NOMO-1 treated with dmso at 0.1 percent for 144 hours (cell line): ENCODE measurements at regions not wholly inside any gene's neighbourhood (a gene's known extent, or its start where the extent isn't known, plus 50 kb on each side); places are given as distances from the start of the nearest gene placed in this dataset.
"Not testable (repeated sequence)": the region's sequence is repeated elsewhere in the genome, so short reads cannot be mapped to it uniquely, and the experiment has no call there.

Experiments
- DNase-seq: peaks from one replicate; lab custom pipeline; 2025; ENCODE audit not compliant: unreplicated experiment; lab: John Stamatoyannopoulos, UW

- no peak for DNase-seq
These were observed 172.1 kb downstream of the GOLGA6L6 start for GRCh38 chr15:20369500-20369899.

- DNase-seq, result no peak
These were observed 172.6 kb downstream of the GOLGA6L6 start for GRCh38 chr15:20368974-20369373.

DNA sequence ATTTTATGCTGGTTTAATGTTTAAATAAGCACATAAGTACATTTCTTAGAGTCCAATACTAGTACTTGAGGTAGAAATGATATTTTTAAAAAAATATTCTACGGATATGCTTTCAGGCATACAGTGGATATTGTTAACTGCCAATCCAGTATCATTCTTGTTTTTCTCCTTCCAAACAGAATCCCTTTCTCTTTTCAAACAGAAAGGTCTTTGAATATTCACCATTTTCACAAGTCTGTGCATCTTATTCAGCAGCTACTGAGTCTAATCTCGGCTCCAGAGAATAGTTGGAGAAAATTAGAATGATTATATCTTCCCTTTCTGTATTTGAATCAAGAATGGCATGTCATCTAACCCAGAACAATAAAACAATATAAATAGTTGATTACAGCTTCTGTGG lies 174.5 kb downstream of the GOLGA6L6 start:
- DNase-seq, result no peak

DNA sequence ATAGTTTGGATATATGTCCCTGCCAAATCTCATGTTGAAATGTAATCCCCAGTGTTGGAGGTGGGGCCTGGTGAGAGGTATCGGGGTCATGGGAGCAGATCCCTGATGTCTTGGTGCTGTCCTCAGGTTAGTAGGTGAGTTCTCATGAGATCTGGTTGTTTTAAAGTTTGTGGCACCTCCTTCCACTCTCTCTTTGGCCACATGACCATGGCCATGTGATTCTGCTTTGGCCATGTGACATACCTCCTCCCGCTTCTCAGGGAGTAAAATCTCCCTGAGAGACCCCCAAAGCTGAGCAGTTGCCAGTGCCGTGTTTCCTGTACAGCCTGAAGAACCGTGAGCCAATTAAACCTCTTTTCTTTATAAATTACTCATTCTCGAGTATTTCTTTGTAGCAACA lies 178.0 kb downstream of the GOLGA6L6 start:
- DNase-seq, result not testable (repeated sequence)

DNA sequence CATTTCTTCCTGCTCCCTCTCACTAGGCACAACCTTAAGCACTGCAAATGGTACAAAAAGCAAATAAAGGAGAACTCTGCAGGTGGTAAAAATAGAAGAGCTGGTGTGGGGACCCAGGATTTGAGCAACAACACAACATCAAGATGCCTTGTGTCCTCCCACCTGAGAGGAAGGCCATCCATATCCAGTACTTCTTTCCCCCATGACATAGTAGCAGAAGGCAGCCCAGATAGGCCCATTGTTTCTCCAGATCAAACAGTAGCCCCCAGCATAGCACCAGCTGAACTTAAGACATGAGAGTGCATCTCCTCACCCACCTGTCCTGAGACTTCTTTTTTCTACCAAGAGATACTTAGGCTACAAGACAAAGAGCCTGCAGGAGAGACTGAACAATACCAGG lies 180.5 kb downstream of the GOLGA6L6 start:
- no peak for DNase-seq

GRCh38 chr15:20358779-20359414 lies 182.7 kb downstream of the GOLGA6L6 start:
- DNase-seq, result no peak

DNA sequence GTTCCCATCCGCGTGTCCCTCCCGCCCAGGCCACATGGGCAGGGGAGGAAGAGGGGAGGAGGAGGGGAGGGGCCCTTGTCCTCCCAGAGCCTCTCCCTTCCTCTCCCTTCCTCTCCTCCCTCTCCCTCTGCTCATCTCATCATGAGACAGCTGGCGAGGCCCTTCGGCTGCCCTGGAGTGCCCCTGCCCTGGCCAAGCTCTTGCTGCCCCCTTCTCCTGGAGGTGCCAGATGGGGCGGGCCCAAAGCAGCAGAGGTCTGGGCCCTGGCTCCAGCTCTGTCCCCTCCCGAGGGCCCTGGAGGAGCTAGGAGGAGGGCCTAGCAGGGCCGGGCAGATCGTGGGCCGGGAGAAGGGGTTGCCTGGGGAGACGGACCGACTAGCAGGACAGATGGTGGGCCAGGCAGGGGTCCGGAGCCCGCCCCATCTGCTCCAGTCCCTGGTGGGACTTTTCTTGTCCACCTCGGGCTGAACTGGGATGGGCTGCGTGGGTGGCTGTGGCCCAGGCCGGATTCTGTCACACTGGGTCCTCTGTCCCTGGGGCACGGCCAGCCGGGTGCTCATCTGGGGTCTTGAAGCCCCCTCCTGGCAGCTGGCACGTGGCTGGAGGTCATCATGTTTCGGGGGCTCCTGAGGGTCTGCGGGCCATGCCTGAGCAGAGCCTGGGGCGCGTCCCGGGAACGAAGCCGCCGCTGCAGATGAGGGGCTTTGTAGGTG lies 183.4 kb downstream of the GOLGA6L6 start:
- DNase-seq, result no peak

DNA sequence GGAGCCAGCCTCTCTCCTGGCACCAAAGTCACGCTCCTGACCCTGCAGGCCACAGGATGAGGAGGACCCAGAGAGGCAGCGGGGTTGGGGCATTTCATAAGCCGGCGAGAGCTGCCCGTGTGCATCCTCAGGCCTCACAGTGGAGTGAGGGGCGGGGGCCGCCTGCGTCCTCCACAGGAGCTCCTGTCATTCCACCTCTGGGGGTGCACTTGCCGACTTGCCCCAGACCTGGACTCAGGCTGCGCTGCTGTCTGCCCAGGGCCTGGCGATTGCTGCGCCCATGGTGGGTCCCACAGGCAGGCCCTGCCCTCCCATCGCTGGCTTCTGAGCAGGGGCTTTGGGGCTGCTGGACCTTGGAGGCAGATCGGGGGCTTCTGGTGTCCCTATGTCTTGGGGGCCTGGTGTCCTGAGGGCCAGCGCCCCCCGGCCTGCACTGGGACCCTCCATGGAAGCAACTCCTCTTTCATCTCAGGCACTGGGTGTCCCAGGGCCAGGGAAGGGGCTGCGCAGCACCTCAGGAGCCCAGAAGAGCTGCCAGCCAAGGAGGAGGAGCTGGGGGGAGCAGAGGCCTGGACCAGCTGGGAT lies 184.0 kb downstream of the GOLGA6L6 start:
- no peak for DNase-seq

DNA sequence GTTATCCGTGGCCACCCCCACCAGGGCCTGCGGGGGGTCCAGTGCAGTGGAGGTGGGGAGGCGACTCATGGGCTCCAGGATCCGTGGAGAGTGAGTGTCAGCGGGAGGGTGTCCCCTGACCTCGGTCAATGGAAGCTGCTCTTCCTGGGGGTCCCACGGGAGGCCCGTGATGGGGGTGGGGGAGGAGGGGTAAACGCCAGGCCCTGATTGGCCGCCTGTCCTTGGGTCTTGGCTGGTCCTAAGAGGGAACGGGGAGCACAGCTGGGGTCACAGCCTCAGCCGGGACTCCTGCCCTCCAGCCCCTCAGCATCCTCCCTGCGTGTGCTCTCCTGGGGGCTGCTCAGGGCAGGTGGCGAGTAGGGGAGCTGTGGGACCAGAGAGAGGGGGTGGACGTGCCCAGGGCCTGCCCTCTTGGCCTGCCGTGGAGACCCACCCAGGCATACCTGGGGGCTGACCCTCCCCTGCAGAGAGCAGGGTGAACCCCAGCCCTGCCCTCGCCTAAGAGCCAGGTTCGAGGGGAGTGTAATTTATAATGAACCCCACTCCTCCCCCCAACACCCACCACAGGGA lies 184.6 kb downstream of the GOLGA6L6 start:
- no peak for DNase-seq

GRCh38 chr15:20356444-20356910 lies 185.1 kb downstream of the GOLGA6L6 start:
- no peak for DNase-seq

GRCh38 chr15:20355256-20355868 lies 186.2 kb downstream of the GOLGA6L6 start:
- DNase-seq, result no peak

DNA sequence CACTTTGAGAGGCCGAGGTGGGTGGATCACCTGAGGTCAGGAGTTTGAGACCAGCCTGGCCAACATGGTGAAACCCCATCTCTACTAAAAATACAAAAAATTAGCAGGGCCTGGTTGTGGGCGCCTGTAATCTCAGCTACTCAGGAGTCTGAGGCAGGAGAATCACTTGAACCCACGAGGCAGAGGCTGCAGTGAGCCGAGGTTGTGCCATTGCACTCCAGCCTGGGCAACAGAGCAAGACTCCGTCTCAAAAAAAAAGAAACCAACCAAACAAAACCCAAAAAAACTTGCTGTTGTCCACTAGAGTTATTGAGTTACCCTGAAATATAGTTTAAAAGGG lies 186.7 kb downstream of the GOLGA6L6 start:
- DNase-seq, result not testable (repeated sequence)

- DNase-seq, result no peak
These were observed 187.4 kb downstream of the GOLGA6L6 start for GRCh38 chr15:20353966-20354883.

DNA sequence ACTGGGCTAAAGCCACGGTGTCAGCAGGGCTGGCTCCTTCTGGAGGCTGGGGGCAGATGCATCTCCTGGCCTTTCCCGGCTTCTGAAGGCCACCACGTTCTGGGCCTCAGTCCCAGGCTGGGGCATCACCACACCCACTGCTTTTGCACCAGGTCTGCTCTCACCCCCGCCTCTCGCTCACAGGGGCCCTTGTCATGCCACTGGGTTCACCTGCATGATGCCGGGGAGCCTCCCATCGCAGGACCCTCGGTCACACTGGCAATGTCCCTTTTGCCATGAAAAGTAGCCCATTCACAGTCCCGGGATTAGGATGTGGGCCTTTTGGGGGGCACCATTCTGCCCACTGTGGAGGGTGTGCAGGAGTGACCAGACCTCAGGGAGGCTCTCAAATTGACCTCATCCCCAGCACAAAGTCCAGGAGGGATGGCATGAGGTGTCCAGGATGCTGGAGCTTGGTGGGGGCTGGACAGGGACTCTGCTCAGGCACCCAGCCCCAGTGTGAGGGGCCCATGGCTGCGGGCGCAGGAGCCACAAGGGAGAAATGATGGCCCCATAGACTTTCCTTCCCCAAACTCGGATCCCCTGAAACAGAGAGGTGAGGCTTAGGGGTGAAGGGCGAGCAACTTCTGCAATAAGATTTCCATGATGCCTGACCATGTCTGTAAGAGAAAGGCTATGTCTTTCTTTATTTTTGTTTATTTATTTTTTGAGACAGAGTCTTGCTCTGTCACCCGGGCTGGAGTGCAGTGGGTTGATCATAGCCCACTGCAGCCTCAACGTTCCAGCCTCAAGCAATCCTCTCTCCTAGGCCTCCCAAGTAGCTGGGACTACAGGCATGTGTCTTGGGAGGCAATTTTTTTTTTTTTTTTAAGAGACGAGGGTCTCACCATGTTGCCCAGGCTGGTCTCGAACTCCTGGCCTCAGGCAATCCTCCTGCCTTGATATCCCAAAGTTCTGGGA lies 189.1 kb downstream of the GOLGA6L6 start:
- no peak for DNase-seq

DNA sequence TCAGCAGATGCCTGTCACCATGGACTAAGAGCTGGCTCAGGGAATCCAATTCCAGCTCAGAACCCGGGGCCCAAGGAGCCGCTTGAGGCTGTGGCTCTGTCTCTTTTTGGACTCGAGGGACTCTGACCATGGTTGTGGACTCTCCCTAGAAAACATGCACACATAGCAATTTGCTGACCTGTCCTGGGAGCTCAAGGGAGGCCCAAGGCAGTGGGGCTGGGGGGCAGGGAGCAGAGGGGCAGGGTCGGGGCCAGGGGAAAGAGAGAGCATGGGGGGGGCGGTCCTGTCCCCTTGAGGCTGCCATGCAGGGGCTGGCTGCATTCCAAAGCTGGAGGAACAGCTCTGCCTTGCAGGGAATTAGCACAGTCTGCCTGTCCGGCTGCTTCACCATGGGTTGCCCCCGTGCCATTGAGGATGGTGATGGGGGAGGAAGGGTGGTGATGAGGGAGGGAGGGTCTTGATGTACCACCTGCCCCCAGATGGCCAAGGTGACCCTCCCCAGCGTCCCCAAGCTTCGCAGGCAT lies 190.1 kb downstream of the GOLGA6L6 start:
- DNase-seq, result no peak

DNA sequence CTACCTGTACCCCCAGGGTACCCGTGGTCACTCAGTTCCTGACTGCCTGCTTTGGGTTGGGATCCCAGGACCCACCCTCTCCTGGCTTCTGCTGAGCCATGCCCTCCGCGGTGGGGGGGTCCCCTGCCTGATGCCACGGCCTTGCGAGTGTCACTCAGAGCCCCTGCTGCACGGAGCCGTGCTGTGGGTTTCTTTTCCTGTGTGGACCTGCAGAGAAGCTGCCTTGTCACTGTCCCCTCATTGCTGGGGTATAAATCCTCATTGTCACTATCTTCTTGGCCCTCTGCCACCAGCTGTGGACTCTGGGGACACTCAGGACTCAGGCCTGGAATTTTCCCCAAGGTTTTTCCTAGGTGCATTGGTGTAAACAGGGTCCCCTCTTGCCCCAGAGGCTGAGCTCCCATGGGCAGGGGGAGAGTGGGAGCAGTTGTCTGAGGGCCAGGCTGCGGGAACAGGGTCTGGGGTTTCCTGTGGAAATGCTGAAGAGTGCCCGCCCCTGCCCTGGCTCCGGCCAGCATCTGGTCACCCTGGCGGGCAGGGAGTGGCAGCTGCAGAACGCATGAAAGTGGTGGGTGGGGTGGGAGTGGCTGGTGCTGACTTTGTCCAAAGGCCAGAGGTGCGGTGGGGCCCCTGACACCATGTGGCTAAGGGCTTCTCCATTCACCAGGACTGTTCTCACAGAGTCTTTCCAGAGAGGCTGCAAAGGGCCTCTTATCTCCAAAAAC lies 191.7 kb downstream of the GOLGA6L6 start:
- no peak for DNase-seq

GRCh38 chr15:20348900-20349773 lies 192.5 kb downstream of the GOLGA6L6 start:
- no peak for DNase-seq
